HG03108 (cell line): ENCODE measurements at regions not wholly inside any gene's neighbourhood (a gene's known extent, or its start where the extent isn't known, plus 50 kb on each side); places are given as distances from the start of the nearest gene placed in this dataset.
"Not testable (repeated sequence)": the region's sequence is repeated elsewhere in the genome, so short reads cannot be mapped to it uniquely, and the experiment has no call there.

ENCODE experiments used
- ATAC-seq: cut with Tn5 transposase; IDR thresholded peaks from one replicate; pipeline ENCODE4 v1.9.1; 2021; ENCODE audit warnings: moderate library complexity; ENCODE audit not compliant: unreplicated experiment

DNA sequence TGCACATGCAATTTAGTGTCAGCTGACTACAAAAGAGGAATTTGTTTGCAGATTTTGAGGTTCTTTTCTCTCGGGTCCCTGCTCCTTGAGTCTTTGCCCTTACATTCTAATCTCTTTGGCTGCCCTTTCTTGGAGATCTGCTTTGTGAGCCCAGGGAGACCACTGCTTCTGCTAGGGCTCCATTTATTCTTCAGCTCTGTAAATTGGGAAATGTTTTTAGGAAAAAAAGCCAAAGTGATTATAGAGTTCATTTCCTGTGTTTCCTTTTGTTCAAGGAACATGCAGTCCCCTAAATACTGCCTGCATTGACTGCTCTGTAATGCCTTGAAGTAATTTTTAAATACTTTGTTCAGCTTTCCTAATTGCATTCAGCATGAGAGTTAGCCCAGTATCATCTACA lies 197.4 kb downstream of the CSNK1G3 start:
- no peak for ATAC-seq

DNA sequence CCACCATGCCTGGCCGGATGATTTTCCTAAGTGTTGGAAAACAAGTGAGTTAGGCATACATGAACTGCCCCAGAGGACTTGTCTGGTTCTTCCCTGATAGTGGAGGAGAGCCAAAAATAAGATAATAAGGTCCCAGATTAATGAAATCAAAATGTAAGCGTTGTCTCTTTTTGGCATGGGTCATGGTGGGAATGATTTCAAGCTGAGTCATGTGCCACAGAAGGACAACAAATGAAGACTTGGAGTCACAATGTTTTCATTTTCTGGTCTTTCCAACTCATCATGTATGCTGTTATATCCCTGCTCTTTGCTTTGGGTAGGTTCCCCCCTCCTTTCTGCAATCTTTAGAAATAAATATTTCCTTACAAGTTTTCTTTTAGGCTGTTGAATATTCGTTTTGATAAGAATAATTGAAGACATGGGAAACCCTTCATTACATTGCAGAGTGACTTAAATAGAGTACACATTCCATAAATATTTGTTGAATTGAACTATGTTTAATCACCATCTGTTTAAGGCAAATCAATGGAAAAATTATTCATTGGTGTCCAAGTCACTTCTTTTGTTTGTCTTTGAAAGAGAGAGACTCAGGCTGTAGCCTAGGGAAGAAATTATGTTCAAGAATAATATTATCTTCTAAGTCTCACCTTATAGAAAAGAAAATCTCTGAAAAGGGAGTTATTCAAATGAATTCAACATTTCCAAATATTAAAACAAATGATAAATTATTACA lies 196.3 kb downstream of the CSNK1G3 start:
- no peak for ATAC-seq

DNA sequence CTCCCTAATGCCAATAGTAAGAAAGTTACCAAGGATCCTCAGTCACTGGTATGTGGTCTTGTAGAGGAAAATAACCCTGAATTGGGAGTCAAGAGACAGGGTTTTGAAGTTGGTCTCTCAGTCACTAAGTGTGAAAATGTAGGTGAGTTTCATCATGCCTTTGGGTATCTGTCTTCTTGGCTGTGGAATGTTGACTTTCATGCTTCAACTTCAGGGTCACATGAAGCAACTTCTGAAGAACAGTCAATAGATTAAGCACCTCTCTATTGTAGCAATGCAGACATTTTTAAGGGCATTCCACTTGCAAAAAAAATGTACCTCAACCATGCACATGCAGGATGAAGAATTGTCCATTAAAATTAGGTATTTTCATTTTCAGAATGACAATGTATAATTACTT lies 194.6 kb downstream of the CSNK1G3 start:
- ATAC-seq = no peak

DNA sequence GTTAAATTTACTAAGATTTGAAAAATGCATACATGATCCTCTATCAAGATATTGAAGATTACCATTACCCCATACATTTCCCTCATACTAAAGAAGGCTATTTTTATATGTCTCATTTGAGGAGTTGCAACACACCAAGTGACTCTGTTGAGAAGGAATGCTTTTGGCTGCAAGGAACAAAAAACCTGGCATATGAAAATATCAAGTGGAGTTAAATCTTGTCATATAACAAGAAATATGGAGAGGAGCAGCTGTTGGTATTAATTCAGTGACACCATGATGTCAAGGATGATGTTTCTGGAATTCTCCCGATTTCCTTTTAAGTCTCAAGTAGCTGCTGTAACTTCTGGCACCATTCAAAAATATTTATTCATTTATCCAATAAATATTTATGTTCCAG lies 193.8 kb downstream of the CSNK1G3 start:
- ATAC-seq = no peak

DNA sequence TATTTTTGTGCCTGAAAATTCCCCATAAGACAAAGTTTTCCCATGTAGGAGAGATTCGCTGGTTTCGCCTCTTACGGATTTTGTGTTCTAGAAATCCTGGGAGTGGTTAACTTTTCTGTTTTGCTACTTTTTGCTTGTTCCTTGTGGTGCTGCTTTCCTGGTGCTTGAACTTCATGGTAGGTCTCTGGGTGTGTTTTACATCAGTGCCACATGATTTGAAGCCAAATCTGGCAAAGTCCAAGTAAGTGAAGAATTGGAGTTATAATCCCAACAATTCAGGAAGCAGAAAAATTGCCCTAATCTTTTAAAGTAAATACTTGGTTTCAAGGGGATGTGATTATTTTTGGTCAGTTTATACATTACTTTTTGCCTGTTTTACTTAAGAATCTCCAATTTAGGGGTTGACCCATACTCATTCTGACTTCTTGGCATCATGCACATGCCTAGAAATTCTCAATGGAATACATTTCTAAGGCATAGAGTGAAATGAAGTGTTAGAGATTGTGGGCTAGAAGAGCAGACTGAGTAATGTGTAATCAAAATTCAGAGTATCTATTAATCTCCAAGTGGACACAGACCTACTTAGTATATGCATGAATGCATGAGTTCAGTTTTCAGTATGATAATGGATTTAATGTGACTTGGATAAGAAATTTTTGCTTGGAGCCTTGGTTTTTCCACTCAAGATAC lies 189.7 kb downstream of the CSNK1G3 start:
- ATAC-seq = no peak

DNA sequence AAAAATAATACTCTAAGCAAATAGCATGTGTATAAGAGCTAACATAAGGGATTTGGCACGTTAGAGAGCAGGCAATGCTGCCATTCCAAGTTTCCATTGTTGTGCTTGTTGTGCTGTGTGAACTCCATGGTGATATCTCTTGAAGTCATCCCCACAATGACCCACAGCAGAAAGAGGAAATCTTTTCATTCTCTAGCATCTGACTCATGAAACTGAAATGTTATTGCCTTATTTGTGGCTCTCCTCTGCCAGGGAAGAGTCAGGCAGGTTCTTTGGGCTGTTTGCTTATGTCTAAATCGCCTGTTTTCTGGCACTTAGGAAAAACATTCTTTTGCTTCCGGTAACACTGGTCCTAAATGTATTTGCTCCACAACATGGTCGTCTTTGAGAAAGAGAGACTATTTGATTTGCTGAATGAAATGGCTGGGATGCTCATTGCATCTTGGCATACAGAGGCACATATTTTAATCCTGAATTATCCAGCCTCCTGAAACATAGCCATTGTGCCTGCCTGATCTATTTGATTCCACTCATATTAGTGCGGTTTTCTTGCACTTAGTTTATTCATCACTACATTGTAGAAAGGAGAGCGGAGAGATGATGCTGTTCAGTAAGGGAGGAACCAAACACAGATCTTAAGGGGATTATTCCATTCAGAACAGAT lies 188.8 kb downstream of the CSNK1G3 start:
- no peak for ATAC-seq

DNA sequence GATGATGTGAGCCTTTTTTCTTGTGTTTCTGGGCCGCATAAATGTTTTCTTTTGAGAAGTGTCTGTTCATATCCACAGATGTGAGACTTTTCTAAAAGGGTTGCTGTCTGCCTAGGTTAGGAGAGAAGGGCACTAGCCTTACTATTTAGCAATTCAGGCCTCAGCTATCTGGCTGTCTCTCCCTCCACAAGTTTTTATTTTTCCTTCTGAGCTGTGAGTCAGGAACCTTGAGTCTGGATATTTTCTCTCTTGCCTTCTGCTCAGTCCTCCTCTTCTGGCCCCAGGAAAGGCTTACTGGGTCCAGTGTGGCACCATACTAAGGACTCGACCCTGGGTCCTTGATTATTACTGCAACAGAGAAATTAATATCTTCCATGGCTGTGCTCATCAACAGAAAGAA lies 187.6 kb downstream of the CSNK1G3 start:
- no peak for ATAC-seq

DNA sequence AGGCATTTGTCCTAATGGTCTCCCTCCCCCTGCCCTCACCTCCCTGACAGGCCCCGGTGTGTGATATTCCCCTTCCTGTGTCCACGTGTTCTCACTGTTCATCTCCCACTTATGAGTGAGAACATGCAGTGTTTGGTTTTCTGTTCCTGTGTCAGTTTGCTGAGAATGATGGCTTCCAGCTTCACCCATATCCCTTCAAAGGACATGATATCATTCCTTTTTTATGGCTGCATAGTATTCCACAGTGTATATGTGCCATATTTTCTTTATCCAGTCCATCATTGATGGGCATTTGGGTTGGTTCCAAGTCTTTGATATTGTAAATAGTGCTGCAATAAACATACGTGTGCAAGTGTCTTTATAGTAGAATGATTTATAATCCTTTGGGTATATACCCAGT lies 187.0 kb downstream of the CSNK1G3 start:
- ATAC-seq = not testable (repeated sequence)

DNA sequence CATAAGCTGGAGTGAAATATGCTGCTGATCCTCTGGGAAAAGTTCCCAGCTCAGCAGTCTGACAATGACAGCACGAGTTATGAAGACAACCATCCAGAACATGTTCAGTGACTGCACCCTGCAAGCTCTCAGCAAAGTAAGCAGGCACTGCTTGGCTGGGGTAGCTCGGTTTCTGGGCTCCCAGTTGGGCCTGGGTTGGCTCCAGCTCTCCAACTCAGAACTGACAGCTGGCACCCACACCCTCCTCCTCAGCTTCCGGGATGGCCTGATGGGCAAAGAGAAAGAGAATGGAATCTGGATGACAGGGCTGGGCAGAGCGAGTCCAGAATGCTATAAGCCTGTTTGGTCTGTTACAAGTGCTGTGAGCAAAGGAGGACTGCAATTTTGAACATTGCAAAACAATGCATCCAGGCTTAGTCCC lies 185.0 kb downstream of the CSNK1G3 start:
- ATAC-seq = no peak

DNA sequence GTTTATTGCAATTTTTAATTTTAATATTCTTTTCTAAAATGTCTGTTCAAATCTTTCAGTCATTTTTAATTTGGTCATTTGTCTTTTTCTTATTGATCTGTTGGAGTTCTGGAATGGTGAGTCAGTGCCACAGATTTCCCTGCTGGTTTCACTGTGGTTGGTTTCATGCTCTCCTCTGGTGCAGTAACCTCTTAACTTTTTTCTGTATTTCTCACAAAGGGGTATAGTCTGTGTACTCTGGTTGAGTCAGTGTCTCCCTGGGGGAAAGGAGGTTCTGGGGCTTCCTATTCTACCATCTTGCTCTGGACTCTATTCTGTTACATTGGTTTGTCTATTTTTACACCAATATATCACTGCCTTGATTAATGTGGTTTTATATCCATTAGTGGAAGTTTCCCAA lies 178.8 kb downstream of the CSNK1G3 start:
- ATAC-seq = no peak

DNA sequence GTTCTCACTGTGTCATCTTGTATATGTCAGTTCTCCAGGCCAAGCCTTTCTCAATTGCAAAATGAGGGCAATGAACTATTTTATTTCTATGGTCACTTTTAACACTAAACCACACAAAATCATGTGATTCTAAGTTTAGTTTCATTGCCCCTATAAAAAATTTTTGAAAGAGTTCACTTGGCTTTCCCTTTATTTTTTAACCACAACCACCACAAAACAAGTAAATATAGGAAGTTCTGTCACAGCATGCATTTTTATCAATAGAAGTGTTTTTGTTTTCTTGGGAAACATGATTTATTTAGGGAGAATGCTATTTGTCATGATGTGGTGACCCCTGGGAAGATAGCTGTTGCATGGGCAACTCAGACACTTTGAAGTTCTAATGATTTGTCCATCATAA lies 169.1 kb downstream of the CSNK1G3 start:
- ATAC-seq = no peak

DNA sequence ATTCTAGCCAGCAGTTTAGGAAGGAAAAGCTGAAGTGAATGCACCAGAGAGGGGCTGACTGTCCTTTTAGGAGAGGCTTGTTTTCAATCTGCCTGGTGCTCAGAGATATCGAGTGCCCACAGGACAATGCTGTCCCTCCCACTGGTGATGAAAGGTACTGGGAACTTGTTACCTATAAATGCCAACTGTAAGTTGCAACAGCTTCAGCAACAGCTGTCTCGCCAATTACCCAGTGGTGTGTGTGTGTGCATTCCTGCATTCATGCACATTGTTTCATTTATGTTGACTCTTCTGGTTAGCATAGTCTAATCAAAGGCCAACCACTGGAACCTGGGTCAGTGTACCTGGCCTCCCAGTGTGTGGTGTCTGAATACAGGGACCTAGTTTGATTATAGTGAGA lies 161.1 kb downstream of the CSNK1G3 start:
- ATAC-seq = no peak

DNA sequence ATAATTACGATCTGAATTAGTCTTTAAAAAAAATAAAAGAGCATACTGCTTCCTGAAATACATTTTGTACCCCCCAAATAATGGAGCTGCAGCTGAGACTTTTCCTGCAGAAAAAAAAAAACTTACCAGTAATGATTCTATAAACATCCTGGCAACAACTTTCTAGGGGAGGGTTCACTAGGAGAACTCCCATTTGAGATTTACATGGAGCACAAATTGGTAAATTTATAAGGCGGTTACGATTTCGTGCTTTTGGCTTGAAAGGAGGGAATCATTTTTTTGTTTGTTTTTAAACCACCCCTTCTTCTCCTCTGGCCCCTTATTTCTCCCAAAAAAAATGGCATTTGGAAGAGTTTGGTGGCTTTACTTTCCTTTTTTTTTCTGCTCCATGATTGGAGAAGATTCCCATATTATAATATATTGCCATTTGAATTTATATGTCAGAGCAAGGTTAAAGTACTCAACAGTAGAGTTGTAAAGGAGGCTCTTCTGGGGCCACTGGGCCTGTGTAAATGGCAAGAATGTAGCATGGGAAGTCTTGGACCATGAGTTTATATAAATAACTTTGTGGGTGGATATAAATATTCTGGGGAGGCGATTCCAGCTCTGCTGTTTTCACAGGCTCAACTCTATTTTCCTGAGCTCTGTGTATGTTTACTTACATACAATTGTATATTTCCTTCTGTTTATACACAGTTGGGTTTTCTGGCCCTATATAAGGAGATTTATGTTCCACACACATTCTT lies 159.9 kb downstream of the CSNK1G3 start:
- no peak for ATAC-seq

DNA sequence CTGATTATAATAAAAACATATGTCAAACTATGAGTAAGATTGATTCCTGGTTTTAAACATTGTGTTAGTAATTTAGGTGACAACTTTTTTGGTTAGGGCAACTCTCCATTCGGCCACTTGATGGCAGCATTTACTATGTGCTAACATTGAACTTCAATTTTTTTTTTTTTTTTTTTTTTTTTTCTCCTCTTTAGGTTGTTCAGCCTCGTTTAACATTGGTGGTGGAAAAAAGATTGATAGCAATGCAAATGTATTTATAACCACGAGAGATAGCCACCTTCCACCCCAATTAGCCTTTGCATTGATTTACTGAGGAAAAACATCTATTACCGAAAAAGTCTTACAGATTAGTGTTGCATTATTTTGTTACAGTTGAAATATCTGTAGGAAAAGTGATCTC lies 159.1 kb downstream of the CSNK1G3 start:
- ATAC-seq = no peak
